K562 (cell line): ENCODE measurements at regions not wholly inside any gene's neighbourhood (a gene's known extent, or its start where the extent isn't known, plus 50 kb on each side); places are given as distances from the start of the nearest gene placed in this dataset.
A peak's percentile ranks its signal among the peaks of the same experiment; 100 is the strongest.

Source experiments
- ASH1L ChIP-seq: fragments of 450-650 bp; IDR thresholded peaks from 2 replicates; pipeline ENCODE4 v1.6.1; 2018; ENCODE audit warnings: borderline replicate concordance, mild to moderate bottlenecking, low read depth; ENCODE audit not compliant: partially characterized antibody
- CBFB ChIP-seq: sonication (generic); formaldehyde crosslinking; IDR thresholded peaks from 2 replicates; pipeline ENCODE4 v1.4.0; 2020; ENCODE audit warnings: mild to moderate bottlenecking, missing genetic modification reagents
- CBX3 ChIP-seq, 2 experiments: IDR thresholded peaks; 1 replicate in 1 of 2; 2 replicates in 1 of 2; pipeline ENCODE4 v1.6.1; 2012; ENCODE audit warnings: inconsistent platforms in 2 of 2, low read length in 2 of 2, borderline replicate concordance in 1 of 2, control low read depth in 1 of 2
- CSDE1 ChIP-seq, 2 experiments: fragments of 450-650 bp; IDR thresholded peaks; 2 replicates each; pipeline ENCODE4 v1.6.1; 2016; ENCODE audit warnings: mild to moderate bottlenecking in 1 of 2
- EHMT2 ChIP-seq: fragments of 450-650 bp; IDR thresholded peaks from 2 replicates; pipeline ENCODE4 v1.6.1; 2018; ENCODE audit warnings: antibody characterized with exemption
- GABPA ChIP-seq: fragments of 200-800 bp; sonication (Bioruptor generic); conservative IDR thresholded peaks from 2 replicates; pipeline ENCODE4 v1.6.1; 2016; ENCODE audit warnings: low read depth, missing genetic modification characterization, missing compliant biosample characterization
- GABPB1 ChIP-seq: sonication (generic); formaldehyde crosslinking; IDR thresholded peaks from 2 replicates; pipeline ENCODE4 v1.8.0; 2022; ENCODE audit warnings: mild to moderate bottlenecking, missing genetic modification reagents
- MECOM ChIP-seq: fragments of 250-450 bp; sonication (Bioruptor Pico); IDR thresholded peaks from 2 replicates; pipeline ENCODE4 v1.8.0; 2022; ENCODE audit warnings: inconsistent platforms
- NFE2L1 ChIP-seq: fragments of 450-650 bp; IDR thresholded peaks from 2 replicates; pipeline ENCODE4 v1.6.1; 2016; ENCODE audit warnings: missing genetic modification characterization, low read depth, mild to moderate bottlenecking, missing compliant biosample characterization, moderate library complexity, borderline replicate concordance
- PHF20 ChIP-seq: fragments of 450-650 bp; IDR thresholded peaks from 2 replicates; pipeline ENCODE4 v1.6.1; 2018; ENCODE audit not compliant: partially characterized antibody
- TSC22D4 ChIP-seq: fragments of 450-650 bp; IDR thresholded peaks from 2 replicates; pipeline ENCODE4 v1.6.1; 2016; ENCODE audit warnings: missing genetic modification characterization, missing biosample characterization, control low read depth
- ZBTB40 ChIP-seq, 2 experiments: fragments of 450-650 bp in 1 of 2; sonication (generic) in 1 of 2; formaldehyde crosslinking in 1 of 2; IDR thresholded peaks; 2 replicates each; pipeline versions ENCODE4 v1.7.1 to v1.9.0; 2016 to 2022; ENCODE audit warnings: inconsistent platforms in 1 of 2, mild to moderate bottlenecking in 1 of 2, missing genetic modification reagents in 1 of 2
- ZFP91 ChIP-seq: sonication (generic); formaldehyde crosslinking; IDR thresholded peaks from 2 replicates; pipeline ENCODE4 v1.8.0; 2022; ENCODE audit warnings: mild to moderate bottlenecking, missing genetic modification reagents
- ZNF740 ChIP-seq, 3 experiments: fragments of 200-800 bp in 1 of 3; sonication (Bioruptor generic) in 1 of 3; sonication (generic) in 1 of 3; formaldehyde crosslinking in 1 of 3; IDR thresholded peaks; 2 replicates each; pipeline versions ENCODE4 v1.6.1 to v1.8.0; 2016 to 2022; ENCODE audit warnings: mild to moderate bottlenecking in 2 of 3, missing compliant biosample characterization in 2 of 3, missing genetic modification characterization in 2 of 3, missing genetic modification reagents in 1 of 3

- TF ChIP-seq ZBTB40 (IDR thresholded peaks at IDR 0.05) = peak; percentile 85
- no peak for TF ChIP-seq ZBTB40 (CRISPR knock-in tag; IDR thresholded peaks at IDR 0.05)
- TF ChIP-seq CBX3 (IDR thresholded peaks at IDR 0.05; ENCODE audit: borderline replicate concordance in 1 of 2, low read length in 2 of 2) = 0 out of 3 replicates have a peak, but pooled peaks of 1 of the 2 experiments have one; percentile 23
- TF ChIP-seq CBFB (CRISPR knock-in tag) = no peak
- no peak for TF ChIP-seq ZNF740 (CRISPR knock-in tag; IDR thresholded peaks at IDR 0.05)
- no peak for TF ChIP-seq ZNF740 (tag; IDR thresholded peaks at IDR 0.05)
- no peak for TF ChIP-seq MECOM
- no peak for TF ChIP-seq ZFP91
- peak; percentile 60; the same call in 1 of the 2 replicates for TF ChIP-seq GABPB1
- TF ChIP-seq NFE2L1 (tag) = no peak
- TF ChIP-seq EHMT2 = peak; percentile 33; the same call in 1 of the 2 replicates
- TF ChIP-seq CSDE1 (IDR thresholded peaks at IDR 0.05) = no peak
- peak; percentile 25 for TF ChIP-seq PHF20
- no peak for TF ChIP-seq ASH1L
- TF ChIP-seq TSC22D4 (tag) = no peak
- TF ChIP-seq GABPA (tag) = peak; percentile 79
Observed at GRCh38 chr14:99026471-99026870, 245.5 kb downstream of the BCL11B start (continued).
